GM19463 (cell line): ENCODE measurements at regions not wholly inside any gene's neighbourhood (a gene's known extent, or its start where the extent isn't known, plus 50 kb on each side); places are given as distances from the start of the nearest gene placed in this dataset.

Experiments
- ATAC-seq: cut with Tn5 transposase; IDR thresholded peaks from one replicate; pipeline ENCODE4 v1.9.1; 2021; ENCODE audit warnings: mild to moderate bottlenecking, moderate library complexity; ENCODE audit not compliant: unreplicated experiment

DNA sequence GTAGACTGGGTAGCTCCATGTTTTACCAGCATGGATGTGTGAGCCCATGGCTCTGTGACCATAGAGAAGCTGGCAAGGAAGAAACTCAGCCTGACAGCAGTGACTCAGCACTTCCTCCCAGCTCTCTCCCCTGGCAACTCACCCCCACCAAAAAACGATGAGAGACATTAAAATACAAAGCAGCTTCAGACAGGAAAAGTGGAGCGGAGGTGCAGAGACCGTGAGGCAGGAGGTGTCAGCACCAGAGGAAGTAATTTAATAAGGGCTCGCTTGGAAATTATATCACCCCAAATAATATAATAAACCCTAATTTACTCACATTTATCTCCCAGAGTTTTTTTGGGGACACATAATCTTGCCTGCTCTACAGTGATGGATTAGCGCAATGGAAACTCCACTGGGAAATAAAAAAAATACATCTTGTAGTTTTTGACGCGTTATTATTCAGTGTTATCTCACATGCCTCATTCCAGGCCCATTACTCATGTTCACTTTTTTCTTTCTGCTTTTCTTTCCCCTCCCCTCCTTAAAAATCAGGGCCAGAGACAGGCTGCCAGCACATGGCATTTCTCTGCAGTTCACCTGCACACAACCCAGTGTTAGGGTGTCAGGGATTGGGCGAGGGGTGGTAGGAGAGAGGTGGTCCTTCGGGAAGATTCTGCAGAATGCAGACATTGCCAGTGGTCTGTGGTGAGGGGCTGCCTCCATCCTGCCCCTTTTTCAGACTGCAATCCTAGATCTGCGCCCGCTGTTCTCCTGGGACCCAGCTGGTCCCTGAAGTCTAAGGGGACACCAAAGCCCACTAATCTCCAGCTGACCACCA, 170.8 kb downstream of the BUD13 start:
- no peak for ATAC-seq

DNA sequence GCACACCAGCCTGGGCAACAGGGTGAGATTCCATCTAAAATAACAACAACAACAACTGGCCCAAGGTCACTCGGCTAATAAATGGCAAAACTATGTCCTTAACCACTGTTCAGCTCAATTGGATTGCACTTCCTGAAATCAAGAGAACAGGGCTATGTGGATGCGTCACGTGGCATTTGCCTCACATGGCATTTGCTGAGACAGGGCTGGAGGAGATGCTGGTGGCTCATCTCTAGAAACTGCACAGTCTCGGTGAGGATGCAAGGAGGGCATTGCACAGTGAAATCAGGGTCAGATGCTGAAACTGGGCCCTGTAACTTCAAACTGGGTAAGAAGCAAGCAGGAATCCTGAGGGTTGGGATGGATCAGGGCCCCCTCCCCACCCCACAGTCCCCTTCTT, 171.9 kb downstream of the BUD13 start:
- no peak for ATAC-seq

DNA sequence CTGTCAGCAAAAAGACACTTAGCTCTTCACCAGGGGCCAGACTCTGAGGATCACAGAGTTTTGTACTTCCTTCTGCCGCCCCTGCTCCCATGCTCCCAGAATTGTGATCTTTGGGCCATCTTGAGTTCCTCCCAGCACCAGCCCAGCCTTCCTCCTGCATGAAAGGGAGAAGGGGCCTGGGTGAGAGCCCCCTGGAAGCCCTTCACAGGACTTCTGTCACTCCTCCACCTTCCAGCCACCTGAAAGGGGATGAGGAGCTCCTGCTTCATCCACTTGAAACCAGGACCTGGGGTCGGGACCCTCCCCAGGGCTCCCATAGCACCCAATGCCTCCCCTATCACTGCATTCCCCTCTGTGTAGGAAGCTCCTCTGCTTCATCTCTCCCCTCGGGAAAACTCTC, 174.2 kb downstream of the BUD13 start:
- no peak for ATAC-seq

DNA sequence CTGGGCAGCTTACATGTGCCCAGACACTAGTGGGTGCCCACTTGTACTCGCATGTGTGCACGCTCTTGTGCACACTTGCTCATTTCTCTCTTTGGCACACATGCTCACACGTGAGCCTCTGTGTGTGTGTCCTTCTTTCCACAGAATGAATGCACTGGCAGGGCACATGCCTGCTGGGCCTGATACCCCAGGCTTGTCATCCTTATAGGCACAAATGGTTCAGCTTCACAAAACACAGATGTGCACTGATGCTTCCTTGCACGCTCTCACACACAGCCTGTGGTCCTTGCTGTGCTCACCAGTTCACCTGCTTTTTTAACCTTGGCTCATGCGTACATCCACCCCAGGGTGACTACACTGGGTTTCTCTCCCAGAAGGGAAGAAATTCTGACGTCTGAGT, 174.8 kb downstream of the BUD13 start:
- no peak for ATAC-seq

GRCh38 chr11:116596346-116597260, 176.2 kb downstream of the BUD13 start:
- ATAC-seq = no peak

GRCh38 chr11:116595305-116595880, 177.4 kb downstream of the BUD13 start:
- ATAC-seq = no peak

- ATAC-seq = no peak
Observed at GRCh38 chr11:116590844-116591570, 181.8 kb downstream of the BUD13 start.

- ATAC-seq = no peak
Observed at GRCh38 chr11:116589402-116589801, 183.4 kb downstream of the BUD13 start.

DNA sequence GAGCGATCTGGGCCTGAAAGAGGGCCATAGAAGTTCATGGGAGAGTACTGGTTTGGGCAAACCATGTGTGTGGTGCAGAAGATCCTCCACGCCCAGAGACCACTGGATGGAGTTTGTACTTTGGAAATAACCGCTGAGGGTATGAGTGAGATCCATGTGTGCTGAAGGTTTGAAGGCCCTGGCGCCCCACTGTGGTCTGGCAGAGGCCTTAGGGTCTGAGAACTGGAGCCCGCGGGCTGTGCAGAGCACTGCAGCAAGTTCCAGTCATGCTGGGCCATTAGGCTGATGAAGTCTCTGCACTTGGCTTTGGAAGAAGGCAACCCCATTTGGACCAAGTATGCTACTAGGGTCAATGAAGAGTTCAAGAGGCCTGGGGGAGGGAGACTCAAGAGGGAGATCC, 186.4 kb downstream of the BUD13 start:
- ATAC-seq = no peak

GRCh38 chr11:116582571-116582970, 190.2 kb downstream of the BUD13 start:
- no peak for ATAC-seq

- ATAC-seq = no peak
Observed at GRCh38 chr11:116581349-116581748, 191.4 kb downstream of the BUD13 start.

DNA sequence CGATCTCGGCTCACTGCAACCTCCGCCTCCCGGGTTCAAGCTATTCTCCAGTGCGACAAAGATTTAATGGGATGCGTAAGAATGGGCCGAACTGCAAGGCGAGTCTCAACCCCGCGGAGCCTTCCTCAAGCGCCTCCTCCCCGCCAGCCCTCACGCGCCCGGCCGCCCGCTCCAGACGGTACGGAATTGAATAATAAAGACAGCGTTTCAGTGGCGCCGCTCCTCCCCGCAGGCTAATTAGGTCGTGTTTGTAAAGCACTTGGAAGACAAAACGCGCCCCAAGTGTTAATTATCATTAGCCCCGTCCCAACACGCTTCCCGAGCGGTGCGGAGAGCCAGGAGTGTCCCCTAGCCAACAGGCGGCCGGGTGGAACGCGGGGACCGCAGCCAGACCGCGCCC, 192.0 kb downstream of the BUD13 start:
- ATAC-seq = no peak

DNA sequence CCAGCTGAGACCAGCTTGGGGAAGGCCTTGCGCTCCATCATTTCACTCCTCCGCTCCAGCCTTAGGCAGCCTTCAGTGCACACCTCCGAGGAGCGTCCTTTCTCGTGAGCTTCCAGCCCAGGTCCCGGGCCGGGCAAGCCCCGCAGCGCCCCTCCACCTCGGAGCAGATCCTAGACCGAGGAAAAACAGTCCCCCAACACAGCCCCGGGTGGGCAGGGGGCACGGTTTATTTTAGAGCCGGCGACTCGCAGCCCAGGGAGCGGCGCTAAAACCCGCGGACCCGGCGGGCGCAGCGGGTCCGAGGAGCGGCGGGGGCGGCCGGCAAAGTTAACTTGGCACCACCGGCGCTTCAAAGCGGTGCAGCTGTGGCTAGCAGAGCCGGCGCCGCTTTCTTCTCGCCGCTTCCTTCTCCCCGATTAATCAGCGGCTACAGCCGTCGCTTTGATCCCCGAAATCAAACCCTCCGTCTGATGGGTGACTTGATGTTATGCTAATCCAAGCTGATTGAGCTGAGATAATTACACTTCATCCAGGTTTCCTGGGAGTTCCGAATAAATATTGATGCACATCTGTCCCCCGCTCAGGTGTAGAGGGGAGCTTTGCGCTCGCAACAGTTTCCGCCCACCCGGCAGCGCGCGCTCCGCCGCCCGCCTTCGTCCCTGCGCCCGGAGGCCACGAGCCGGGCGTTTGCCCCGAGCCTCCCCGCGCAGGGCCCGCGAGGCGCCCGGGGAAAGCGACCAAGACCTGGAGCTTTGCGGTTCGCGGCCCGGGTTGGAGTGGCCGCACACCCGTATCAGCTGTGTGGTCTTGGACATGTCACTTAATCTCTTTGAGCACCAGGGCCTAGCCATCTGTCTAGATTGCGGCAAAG, 192.7 kb downstream of the BUD13 start:
- ATAC-seq = no peak

DNA sequence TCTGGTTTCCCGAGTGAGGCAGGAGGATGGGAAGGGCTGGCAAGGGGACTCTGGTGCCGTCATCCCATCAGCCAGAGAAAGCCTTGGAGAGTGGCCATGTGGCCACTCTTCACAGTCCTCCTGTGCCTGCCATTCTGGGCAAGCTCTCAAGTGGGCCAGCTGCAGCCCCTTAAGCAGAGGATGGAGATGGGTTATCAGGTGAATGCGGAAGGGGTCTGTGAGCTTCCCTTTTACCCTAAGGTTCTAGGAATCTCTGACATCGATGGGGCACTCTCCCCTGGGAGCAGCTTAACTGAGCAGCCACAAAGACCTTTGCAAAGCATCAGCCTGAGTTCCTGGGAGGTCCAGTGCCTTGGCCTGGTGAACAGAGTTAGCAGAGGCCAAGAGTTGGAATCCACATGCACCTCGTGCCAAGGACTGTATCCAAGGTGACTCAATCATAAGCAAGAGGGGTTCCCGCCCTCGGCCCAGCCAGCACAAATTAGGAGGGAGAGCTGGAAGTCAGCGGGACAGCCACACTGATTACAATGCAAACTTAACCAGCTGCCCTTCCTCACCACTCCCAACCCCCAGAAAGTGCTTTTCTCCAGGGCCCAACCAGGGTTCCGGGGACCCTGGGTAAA, 193.6 kb downstream of the BUD13 start:
- no peak for ATAC-seq

- no peak for ATAC-seq
Observed at GRCh38 chr11:116577956-116578355, 194.8 kb downstream of the BUD13 start.

- ATAC-seq = no peak
Observed at GRCh38 chr11:116577273-116577672, 195.5 kb downstream of the BUD13 start.

DNA sequence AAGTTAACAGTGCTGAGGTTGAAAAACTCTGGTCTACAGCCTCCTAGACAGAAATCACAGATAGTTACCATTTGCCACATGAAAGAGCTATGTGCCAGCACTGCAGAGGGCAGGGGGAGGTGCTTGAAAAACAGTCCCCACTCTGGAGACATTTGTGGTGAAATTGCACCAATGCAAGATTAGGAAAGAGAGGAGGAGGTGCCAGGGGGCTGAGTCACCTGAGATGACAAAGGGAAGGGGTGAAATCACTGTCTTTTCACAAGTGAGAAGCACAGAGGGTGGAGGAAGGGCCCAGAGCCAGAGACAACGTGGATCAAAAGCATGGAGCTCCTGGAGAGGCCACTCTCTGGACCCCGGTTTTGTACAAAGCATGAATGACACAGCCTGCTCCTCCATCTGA, 196.3 kb downstream of the BUD13 start:
- no peak for ATAC-seq

- ATAC-seq = no peak
Observed at GRCh38 chr11:116567721-116568242, 205.0 kb downstream of the BUD13 start.

DNA sequence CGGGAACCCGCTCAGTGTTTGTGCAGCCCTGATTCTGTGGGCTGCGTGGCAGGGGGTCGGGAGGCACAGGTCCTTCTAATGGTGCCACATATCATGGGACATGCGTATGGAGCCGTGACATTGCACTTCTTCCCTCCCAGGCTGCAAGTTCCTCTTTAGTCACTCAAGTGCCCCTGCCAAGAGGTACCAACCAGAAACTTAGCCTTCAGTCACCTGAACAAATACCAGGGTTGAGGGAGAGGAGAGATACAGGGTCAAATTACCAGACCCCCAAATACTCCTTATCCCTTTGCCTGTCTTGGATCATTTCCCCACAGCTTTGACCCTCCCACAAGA, 209.1 kb downstream of the BUD13 start:
- ATAC-seq = no peak
